Non-pigmented ciliary epithelial cell (primary cell): ENCODE measurements at regions not wholly inside any gene's neighbourhood (a gene's known extent, or its start where the extent isn't known, plus 50 kb on each side); places are given as distances from the start of the nearest gene placed in this dataset.

Experiments
- DNase-seq: peaks from one replicate; pipeline ENCODE4 v3.0.0-alpha.2; 2010; ENCODE audit warnings: low read depth

GRCh38 chr17:69764146-69764545 lies 310.9 kb upstream of the KCNJ16 start:
- no peak for DNase-seq

- no peak for DNase-seq
Observed at GRCh38 chr17:69769050-69769449, 306.0 kb upstream of the KCNJ16 start.

GRCh38 chr17:69773081-69773480 lies 301.9 kb upstream of the KCNJ16 start:
- no peak for DNase-seq

- DNase-seq, result peak; percentile 70
Observed at GRCh38 chr17:69779378-69780214, 295.4 kb upstream of the KCNJ16 start.

GRCh38 chr17:69783865-69784264 lies 291.2 kb upstream of the KCNJ16 start:
- DNase-seq, result no peak

- DNase-seq, result no peak
Observed at GRCh38 chr17:69788957-69789356, 286.1 kb upstream of the KCNJ16 start.

GRCh38 chr17:69796078-69796477 lies 278.9 kb upstream of the KCNJ16 start:
- DNase-seq, result no peak

GRCh38 chr17:69800870-69801269 lies 274.2 kb upstream of the KCNJ16 start:
- DNase-seq, result no peak

- no peak for DNase-seq
Observed at GRCh38 chr17:69801368-69801767, 273.7 kb upstream of the KCNJ16 start.

- no peak for DNase-seq
Observed at GRCh38 chr17:69802045-69802740, 272.8 kb upstream of the KCNJ16 start.

- no peak for DNase-seq
Observed at GRCh38 chr17:69809331-69809730, 265.7 kb upstream of the KCNJ16 start.

GRCh38 chr17:69810326-69810965 lies 264.6 kb upstream of the KCNJ16 start:
- DNase-seq, result no peak

- no peak for DNase-seq
Observed at GRCh38 chr17:69812240-69812837, 262.7 kb upstream of the KCNJ16 start.

GRCh38 chr17:69814031-69814430 lies 261.0 kb upstream of the KCNJ16 start:
- no peak for DNase-seq

- DNase-seq, result no peak
Observed at GRCh38 chr17:69815406-69815805, 259.6 kb upstream of the KCNJ16 start.

- DNase-seq, result no peak
Observed at GRCh38 chr17:69818467-69818866, 256.6 kb upstream of the KCNJ16 start.

- DNase-seq, result no peak
Observed at GRCh38 chr17:69819316-69820087, 255.5 kb upstream of the KCNJ16 start.

GRCh38 chr17:69820876-69821473 lies 254.1 kb upstream of the KCNJ16 start:
- DNase-seq, result no peak

GRCh38 chr17:69822314-69822875 lies 252.6 kb upstream of the KCNJ16 start:
- DNase-seq, result no peak

GRCh38 chr17:69828087-69828486 lies 246.9 kb upstream of the KCNJ16 start:
- no peak for DNase-seq

- no peak for DNase-seq
Observed at GRCh38 chr17:69834494-69834893, 240.5 kb upstream of the KCNJ16 start.
